OCI-LY3 (cell line): ENCODE measurements at regions not wholly inside any gene's neighbourhood (a gene's known extent, or its start where the extent isn't known, plus 50 kb on each side); places are given as distances from the start of the nearest gene placed in this dataset.
A peak's percentile ranks its signal among the peaks of the same experiment; 100 is the strongest.

Experiments used
- H2AFZ ChIP-seq: fragments of 200-600, 300-600 bp; shearing (Covaris generic); 2 replicates; pipeline ENCODE4 v1.6.0; 2014; ENCODE audit warnings: antibody characterized with exemption, low read depth, low read length
- H3K27ac ChIP-seq: fragments of 200-600, 300-600 bp; sonication (generic); 2 replicates; pipeline ENCODE4 v1.5.1; 2014; ENCODE audit warnings: mild to moderate bottlenecking, low read length, moderate library complexity, mixed read lengths
- H3K27me3 ChIP-seq: fragments of 200-600, 300-600 bp; sonication (generic); 2 replicates; pipeline ENCODE4 v1.6.1; 2014; ENCODE audit warnings: low read depth, low read length, mixed read lengths
- H3K36me3 ChIP-seq: fragments of 200-600, 300-600 bp; sonication (generic); replicated peaks from 2 replicates; pipeline ENCODE3; 2014; ENCODE audit warnings: low read depth, low read length, mixed read lengths
- H3K4me1 ChIP-seq: fragments of 300-600, 200-600 bp; sonication (generic); 2 replicates; pipeline ENCODE4 v1.6.1; 2014; ENCODE audit warnings: low read length, mixed read lengths
- H3K4me2 ChIP-seq: fragments of 200-600, 300-600 bp; sonication (generic); 2 replicates; pipeline ENCODE4 v1.6.1; 2014; ENCODE audit warnings: low read length, mixed read lengths
- H3K4me3 ChIP-seq: fragments of 300-600, 200-600 bp; sonication (generic); 2 replicates; pipeline ENCODE4 v1.5.1; 2014; ENCODE audit warnings: antibody characterized with exemption, mild to moderate bottlenecking, low read length, moderate library complexity
- H3K79me2 ChIP-seq: fragments of 300-600, 200-600 bp; shearing (Covaris generic); 2 replicates; pipeline ENCODE4 v1.6.1; 2014; ENCODE audit warnings: mild to moderate bottlenecking, low read length, mixed read lengths
- H3K9ac ChIP-seq: fragments of 300-600, 200-600 bp; shearing (Covaris generic); 2 replicates; pipeline ENCODE4 v1.6.0; 2014; ENCODE audit warnings: mild to moderate bottlenecking, low read length, moderate library complexity
- H3K9me3 ChIP-seq: fragments of 200-600, 300-600 bp; shearing (Covaris generic); 2 replicates; pipeline ENCODE4 v1.6.1; 2014; ENCODE audit warnings: low read length, mixed read lengths; ENCODE audit not compliant: insufficient read depth
- H4K20me1 ChIP-seq: fragments of 200-600, 300-600 bp; sonication (generic); 2 replicates; pipeline ENCODE4 v1.6.1; 2016; ENCODE audit warnings: low read length, mixed read lengths; ENCODE audit not compliant: insufficient read depth
- CTCF ChIP-seq: fragments of 200-600, 300-600 bp; sonication (generic); IDR thresholded peaks from 2 replicates; pipeline ENCODE4 v1.5.1; 2014; ENCODE audit warnings: antibody characterized with exemption, low read length, low read depth
- EZH2phosphoT487 ChIP-seq: fragments of 200-600 bp; shearing (Covaris generic); IDR thresholded peaks from 2 replicates; pipeline ENCODE4 v1.6.1; 2018; ENCODE audit warnings: antibody characterized with exemption, mixed run types, low read depth

GRCh38 chr17:72423286-72423589 lies 302.4 kb downstream of the SOX9 start:
- Histone ChIP-seq H3K79me2 (peaks cover 5% of the 10 kb centered on the region), H3K9ac (peak overlapping the region; percentile 90), H2AFZ (no peak overlapping the region), H4K20me1 (no peaks in the 10 kb centered on the region), H3K4me2 (peak overlapping the region; percentile 97), H3K27me3 (no peaks in the 10 kb centered on the region), H3K4me1 (peaks cover 81% of the 10 kb centered on the region), H3K27ac (peak overlapping the region; percentile 98), H3K36me3 (peaks cover 11% of the 10 kb centered on the region), H3K4me3 (peak overlapping the region; percentile 74), H3K9me3 (peaks cover under 1% of the 10 kb centered on the region; the same call in 1 of the 2 replicates)
- no peak for TF ChIP-seq CTCF
- TF ChIP-seq EZH2phosphoT487, result no peak

- no peak for TF ChIP-seq CTCF
- peak overlapping the region; percentile 98 for H3K27ac ChIP-seq
- H3K9me3 ChIP-seq, result no peaks in the 10 kb centered on the region
- peaks cover 81% of the 10 kb centered on the region for H3K4me1 ChIP-seq
- H3K79me2 ChIP-seq, result peaks cover 5% of the 10 kb centered on the region
- H2AFZ ChIP-seq, result no peak overlapping the region
- peaks cover 9% of the 10 kb centered on the region for H3K36me3 ChIP-seq
- H3K4me3 ChIP-seq, result peak overlapping the region; percentile 74
- H3K27me3 ChIP-seq, result no peaks in the 10 kb centered on the region
- H3K4me2 ChIP-seq, result peak overlapping the region; percentile 97
- peak overlapping the region; percentile 90 for H3K9ac ChIP-seq
- H4K20me1 ChIP-seq, result no peaks in the 10 kb centered on the region
Observed at GRCh38 chr17:72423718-72424117, 302.9 kb downstream of the SOX9 start.

- Histone ChIP-seq H3K36me3 (peaks cover 9% of the 10 kb centered on the region), H3K4me2 (peak overlapping the region; percentile 97), H3K4me3 (peak overlapping the region; percentile 74), H4K20me1 (no peaks in the 10 kb centered on the region), H2AFZ (no peak overlapping the region), H3K4me1 (peaks cover 81% of the 10 kb centered on the region), H3K79me2 (peaks cover 5% of the 10 kb centered on the region), H3K27ac (peak overlapping the region; percentile 98), H3K27me3 (no peaks in the 10 kb centered on the region), H3K9me3 (no peaks in the 10 kb centered on the region), H3K9ac (peak overlapping the region; percentile 90; the same call in 1 of the 2 replicates)
- TF ChIP-seq CTCF, result no peak
Observed at GRCh38 chr17:72424505-72425117, 303.8 kb downstream of the SOX9 start.

GRCh38 chr17:72425133-72425793 lies 304.4 kb downstream of the SOX9 start:
- no peaks in the 10 kb centered on the region for H4K20me1 ChIP-seq
- TF ChIP-seq CTCF (no peak), EZH2phosphoT487 (no peak)
- H3K4me2 ChIP-seq, result peak overlapping the region; percentile 97
- H3K4me3 ChIP-seq, result peak overlapping the region; percentile 75
- H2AFZ ChIP-seq, result no peak overlapping the region; the same call in 1 of the 2 replicates
- peaks cover 5% of the 10 kb centered on the region for H3K79me2 ChIP-seq
- peak overlapping the region; percentile 90 for H3K9ac ChIP-seq
- peaks cover 9% of the 10 kb centered on the region for H3K36me3 ChIP-seq
- no peaks in the 10 kb centered on the region for H3K27me3 ChIP-seq
- peaks cover 77% of the 10 kb centered on the region for H3K4me1 ChIP-seq
- H3K9me3 ChIP-seq, result no peaks in the 10 kb centered on the region
- peak overlapping the region; percentile 98 for H3K27ac ChIP-seq
